ENCODE measurements at regions not wholly inside any gene's neighbourhood (a gene's known extent, or its start where the extent isn't known, plus 50 kb on each side); places are given as distances from the start of the nearest gene placed in this dataset.

- TF ChIP-seq POLR2AphosphoS5 (IDR thresholded peaks at IDR 0.05) (no peak), POLR2A (IDR thresholded peaks at IDR 0.05) (no peak)
Measured at GRCh38 chr9:104389341-104389740, 114.7 kb upstream of the OR13F1 start.

Measured in upper lobe of left lung (tissue), 4 donors.